SK-N-MC (cell line): ENCODE measurements at regions not wholly inside any gene's neighbourhood (a gene's known extent, or its start where the extent isn't known, plus 50 kb on each side); places are given as distances from the start of the nearest gene placed in this dataset.

Source experiments
- EZH2 ChIP-seq: fragments of 200-600 bp; sonication (generic); IDR thresholded peaks from one replicate; pipeline ENCODE4 v1.6.1; 2017; ENCODE audit warnings: antibody characterized with exemption
- FOXP2 ChIP-seq: optimal IDR thresholded peaks from 2 replicates; pipeline ENCODE3; 2011; ENCODE audit warnings: mild to moderate bottlenecking, moderate library complexity; ENCODE audit not compliant: insufficient read depth; ENCODE audit errors: extremely low read length, control extremely low read depth
- POLR2AphosphoS5 ChIP-seq: IDR thresholded peaks from 2 replicates; pipeline ENCODE4 v1.6.1; 2012; ENCODE audit warnings: mild to moderate bottlenecking, low read depth, low read length, borderline replicate concordance

DNA sequence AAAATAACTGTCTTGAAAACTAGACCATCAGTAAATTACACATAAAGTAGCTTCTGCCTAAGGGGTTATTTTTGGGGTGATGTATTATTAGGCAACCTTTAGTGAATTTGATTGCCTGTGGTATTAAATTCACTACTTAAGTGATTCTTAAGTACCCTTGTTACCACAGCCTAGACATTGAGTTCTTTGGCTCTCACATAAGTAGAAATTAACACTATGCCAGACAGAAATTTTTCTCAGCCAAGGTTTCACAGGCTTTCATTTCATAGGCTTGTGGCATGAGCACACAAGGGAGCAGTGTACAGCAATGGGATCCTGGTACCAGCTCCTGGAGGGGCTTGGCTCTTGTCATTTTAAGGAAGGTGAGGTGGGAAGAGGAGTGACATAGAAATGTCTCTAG is 218.5 kb downstream of the AASDHPPT start:
- TF ChIP-seq EZH2 (no peak), POLR2AphosphoS5 (no peak), FOXP2 (no peak)
